H1 (cell line): ENCODE measurements at regions not wholly inside any gene's neighbourhood (a gene's known extent, or its start where the extent isn't known, plus 50 kb on each side); places are given as distances from the start of the nearest gene placed in this dataset.

Source experiments
- CTCF ChIA-PET: fragments of 300-600 bp; sonication (Branson Sonifier 250); formaldehyde crosslinking; loops from one replicate; lab custom pipeline; 2021; ENCODE audit not compliant: partially characterized antibody; lab: Charles Lee
- POLR2A ChIA-PET: fragments of 300-600 bp; sonication (Branson Sonifier 250); formaldehyde crosslinking; loops from one replicate; lab custom pipeline; 2021; ENCODE audit warnings: inconsistent platforms; ENCODE audit not compliant: partially characterized antibody; lab: Charles Lee
- DNase-seq, 2 experiments: peaks; one replicate each; pipeline versions ENCODE4 v3.0.0 to v3.0.0-alpha.2; 2010 to 2022; ENCODE audit warnings: low spot score in 2 of 2, low read depth in 1 of 2, mixed read lengths in 1 of 2
- FAIRE-seq: peaks from 2 replicates; lab custom pipeline; 2011; peaks lifted over from hg19 to GRCh38; lab: Jason Lieb, UNC
- H2AFZ ChIP-seq: 2 replicates; pipeline ENCODE4 v1.8.1; 2012; ENCODE audit warnings: low read length, inconsistent platforms
- H2AK5ac ChIP-seq: 2 replicates; pipeline ENCODE4 v1.6.1; 2013; ENCODE audit warnings: low read depth, low read length
- H2BK120ac ChIP-seq: replicated peaks from 2 replicates; pipeline ENCODE3; 2013; ENCODE audit warnings: low read depth, low read length, inconsistent platforms
- H2BK12ac ChIP-seq: 2 replicates; pipeline ENCODE4 v1.6.1; 2013; ENCODE audit warnings: low read depth, low read length
- H2BK15ac ChIP-seq: 2 replicates; pipeline ENCODE4 v1.6.1; 2013; ENCODE audit warnings: low read length
- H2BK20ac ChIP-seq: 2 replicates; pipeline ENCODE4 v1.6.1; 2013; ENCODE audit warnings: low read length
- H2BK5ac ChIP-seq: 2 replicates; pipeline ENCODE4 v1.6.1; 2013; ENCODE audit warnings: low read depth, low read length
- H3K14ac ChIP-seq: 2 replicates; pipeline ENCODE4 v1.6.1; 2013; ENCODE audit warnings: inconsistent platforms; ENCODE audit not compliant: insufficient read length
- H3K18ac ChIP-seq: 2 replicates; pipeline ENCODE4 v1.6.1; 2013; ENCODE audit warnings: low read length; ENCODE audit errors: extremely low read depth
- H3K23ac ChIP-seq: 2 replicates; pipeline ENCODE4 v1.6.1; 2013; ENCODE audit warnings: inconsistent platforms; ENCODE audit not compliant: insufficient read length
- H3K23me2 ChIP-seq: 2 replicates; pipeline ENCODE4 v1.6.1; 2013; ENCODE audit warnings: low read depth, low read length
- H3K27ac ChIP-seq: 2 replicates; pipeline ENCODE4 v1.6.1; 2011; ENCODE audit warnings: low read depth, low read length, inconsistent platforms
- H3K27me3 ChIP-seq, 4 experiments: replicated peaks in 1 of 4; 1 replicate in 1 of 4; 2 replicates in 3 of 4; pipeline versions ENCODE4 v1.6.1 to v1.8.1; 2011 to 2013; ENCODE audit warnings: low read length in 3 of 4, mild to moderate bottlenecking in 3 of 4, inconsistent platforms in 2 of 4, mixed read lengths in 2 of 4, moderate library complexity in 1 of 4; ENCODE audit not compliant: control insufficient read depth in 3 of 4, insufficient read depth in 3 of 4; ENCODE audit errors: extremely low read depth in 1 of 4
- H3K36me3 ChIP-seq, 4 experiments: 2 replicates each; pipeline versions ENCODE4 v1.6.1 to v1.8.1; 2011 to 2013; ENCODE audit warnings: mild to moderate bottlenecking in 4 of 4, low read length in 3 of 4, moderate library complexity in 2 of 4, control low read depth in 1 of 4, inconsistent platforms in 1 of 4; ENCODE audit not compliant: insufficient read depth in 4 of 4, control insufficient read depth in 2 of 4
- H3K4ac ChIP-seq: replicated peaks from 2 replicates; pipeline ENCODE3; 2013; ENCODE audit warnings: low read length, low read depth, mixed read lengths, inconsistent platforms; ENCODE audit not compliant: insufficient read length
- H3K4me1 ChIP-seq, 4 experiments: replicated peaks in 1 of 4; 1 replicate in 1 of 4; 2 replicates in 3 of 4; pipeline versions ENCODE4 v1.6.1 to v1.8.1; 2011 to 2013; ENCODE audit warnings: low read length in 3 of 4, inconsistent platforms in 2 of 4, mixed read lengths in 1 of 4; ENCODE audit not compliant: insufficient read depth in 4 of 4, control insufficient read depth in 3 of 4
- H3K4me2 ChIP-seq, 2 experiments: 2 replicates each; pipeline versions ENCODE4 v1.6.1 to v1.8.1; 2011 to 2013; ENCODE audit warnings: low read depth in 2 of 2, low read length in 2 of 2, control low read depth in 1 of 2, inconsistent platforms in 1 of 2, mild to moderate bottlenecking in 1 of 2; ENCODE audit not compliant: insufficient read depth in 1 of 2
- H3K4me3 ChIP-seq, 4 experiments: fragments of 200-600, 300-600 bp in 1 of 4; sonication (generic), shearing (Covaris generic), sonication (Bioruptor Twin) in 1 of 4; 2 replicates each; pipeline versions ENCODE4 v1.5.1 to v1.8.1; 2011 to 2016; ENCODE audit warnings: low read length in 4 of 4, low read depth in 3 of 4, control low read depth in 2 of 4, inconsistent platforms in 2 of 4, mild to moderate bottlenecking in 2 of 4, mixed read lengths in 1 of 4, moderate library complexity in 1 of 4; ENCODE audit not compliant: insufficient read depth in 2 of 4; ENCODE audit errors: extremely low read depth in 1 of 4
- H3K56ac ChIP-seq: replicated peaks from 2 replicates; pipeline ENCODE3; 2013; ENCODE audit warnings: low read depth, mild to moderate bottlenecking, mixed read lengths, low read length, inconsistent platforms; ENCODE audit not compliant: insufficient read length
- H3K79me1 ChIP-seq: 2 replicates; pipeline ENCODE4 v1.6.1; 2013; ENCODE audit warnings: low read depth, low read length, control low read depth
- H3K79me2 ChIP-seq, 2 experiments: 2 replicates each; pipeline versions ENCODE4 v1.6.1 to v1.8.1; 2012 to 2013; ENCODE audit warnings: low read length in 2 of 2, mild to moderate bottlenecking in 2 of 2, inconsistent platforms in 1 of 2; ENCODE audit not compliant: insufficient read depth in 2 of 2, control insufficient read depth in 1 of 2
- H3K9ac ChIP-seq, 4 experiments: replicated peaks in 1 of 4; 1 replicate in 1 of 4; 2 replicates in 3 of 4; pipeline versions ENCODE4 v1.6.1 to v1.8.1; 2011 to 2013; ENCODE audit warnings: low read depth in 3 of 4, low read length in 3 of 4, control low read depth in 2 of 4, mild to moderate bottlenecking in 2 of 4, moderate library complexity in 2 of 4, inconsistent platforms in 1 of 4; ENCODE audit errors: extremely low read depth in 1 of 4
- H3K9me3 ChIP-seq, 2 experiments: 2 replicates each; pipeline versions ENCODE4 v1.6.1 to v1.8.1; 2012 to 2013; ENCODE audit warnings: mild to moderate bottlenecking in 2 of 2, moderate library complexity in 2 of 2, control low read depth in 1 of 2, inconsistent platforms in 1 of 2, low read depth in 1 of 2, low read length in 1 of 2, mixed read lengths in 1 of 2; ENCODE audit not compliant: insufficient read depth in 2 of 2
- H4K20me1 ChIP-seq, 2 experiments: replicated peaks in 1 of 2; 2 replicates each; pipeline versions ENCODE3 to v1.8.1; 2011 to 2013; ENCODE audit warnings: inconsistent platforms in 2 of 2, low read length in 2 of 2, mild to moderate bottlenecking in 1 of 2; ENCODE audit not compliant: insufficient read depth in 2 of 2, control insufficient read depth in 1 of 2
- H4K5ac ChIP-seq: 2 replicates; pipeline ENCODE4 v1.6.1; 2013; ENCODE audit warnings: low read length, low read depth, mixed read lengths, inconsistent platforms; ENCODE audit not compliant: insufficient read length
- H4K8ac ChIP-seq: 2 replicates; pipeline ENCODE4 v1.8.0; 2013; ENCODE audit warnings: mild to moderate bottlenecking, moderate library complexity, low read length, inconsistent platforms; ENCODE audit not compliant: insufficient read depth; ENCODE audit errors: extremely low read depth
- H4K91ac ChIP-seq: replicated peaks from 2 replicates; pipeline ENCODE3; 2013; ENCODE audit warnings: low read length, mixed read lengths, inconsistent platforms; ENCODE audit not compliant: insufficient read length
- ASH2L ChIP-seq: fragments of 200-600, 300-600 bp; sonication (generic); IDR thresholded peaks from one replicate; pipeline ENCODE4 v1.7.1; 2017; ENCODE audit warnings: low read length
- BACH1 ChIP-seq: IDR thresholded peaks from 2 replicates; pipeline ENCODE4 v1.6.1; 2012; ENCODE audit warnings: low read length, improper control_type of control experiment
- BRCA1 ChIP-seq: IDR thresholded peaks from 2 replicates; pipeline ENCODE4 v1.6.1; 2012; ENCODE audit warnings: low read depth, low read length, improper control_type of control experiment
- CHD1 ChIP-seq: IDR thresholded peaks from 2 replicates; pipeline ENCODE4 v1.6.1; 2012; ENCODE audit warnings: low read depth, low read length, improper control_type of control experiment
- GABPA ChIP-seq: IDR thresholded peaks from 2 replicates; pipeline ENCODE4 v1.6.1; 2011; ENCODE audit warnings: mild to moderate bottlenecking, low read length, moderate library complexity, borderline replicate concordance; ENCODE audit not compliant: insufficient read depth
- JUN ChIP-seq: IDR thresholded peaks from 2 replicates; pipeline ENCODE4 v1.6.1; 2011; ENCODE audit warnings: low read depth, mild to moderate bottlenecking, improper control_type of control experiment, low read length
- JUND ChIP-seq: IDR thresholded peaks from 2 replicates; pipeline ENCODE4 v1.6.1; 2011; ENCODE audit warnings: mild to moderate bottlenecking, improper control_type of control experiment, low read length
- RNF2 ChIP-seq: fragments of 200-900, 300-1000 bp; sonication (generic); IDR thresholded peaks from 2 replicates; pipeline ENCODE4 v1.7.1; 2016; ENCODE audit warnings: borderline replicate concordance, low read depth, mild to moderate bottlenecking, antibody characterized with exemption, low read length; ENCODE audit not compliant: poor library complexity, severe bottlenecking; ENCODE audit errors: missing control alignments
- SP2 ChIP-seq: IDR thresholded peaks from 2 replicates; pipeline ENCODE4 v1.6.1; 2012; ENCODE audit warnings: mild to moderate bottlenecking, low read length, inconsistent platforms
- TCF12 ChIP-seq: IDR thresholded peaks from 2 replicates; pipeline ENCODE4 v1.6.1; 2011; ENCODE audit warnings: low read depth, mild to moderate bottlenecking, low read length
- USF2 ChIP-seq: IDR thresholded peaks from 2 replicates; pipeline ENCODE4 v1.6.1; 2011; ENCODE audit warnings: low read length, improper control_type of control experiment
- ZNF274 ChIP-seq: IDR thresholded peaks from 2 replicates; pipeline ENCODE4 v1.7.0; 2012; ENCODE audit warnings: low read length, borderline replicate concordance; ENCODE audit errors: extremely low read depth
- WGBS, 2 experiments: shearing (Covaris generic) in 1 of 2; methylation state at CpG; one replicate each; pipeline versions ENCODE4 v1.1.6 to v1.1.7; 2013 to 2015; ENCODE audit warnings: low lambda C conversion rate in 2 of 2, mixed read lengths in 2 of 2, inconsistent platforms in 1 of 2, low coverage in 1 of 2, missing lambda C conversion rate in 1 of 2; ENCODE audit not compliant: insufficient replicate concordance in 2 of 2, insufficient coverage in 1 of 2, insufficient read length in 1 of 2; ENCODE audit errors: extremely low coverage in 1 of 2, missing lambda C conversion rate in 1 of 2; 5-methylcytosine and 5-hydroxymethylcytosine counted together
- TF ChIP-seq, protein P1 (sequence below): IDR thresholded peaks from 2 replicates; pipeline ENCODE4 v1.6.1; 2012; ENCODE audit warnings: low read length, inconsistent platforms

DNA sequence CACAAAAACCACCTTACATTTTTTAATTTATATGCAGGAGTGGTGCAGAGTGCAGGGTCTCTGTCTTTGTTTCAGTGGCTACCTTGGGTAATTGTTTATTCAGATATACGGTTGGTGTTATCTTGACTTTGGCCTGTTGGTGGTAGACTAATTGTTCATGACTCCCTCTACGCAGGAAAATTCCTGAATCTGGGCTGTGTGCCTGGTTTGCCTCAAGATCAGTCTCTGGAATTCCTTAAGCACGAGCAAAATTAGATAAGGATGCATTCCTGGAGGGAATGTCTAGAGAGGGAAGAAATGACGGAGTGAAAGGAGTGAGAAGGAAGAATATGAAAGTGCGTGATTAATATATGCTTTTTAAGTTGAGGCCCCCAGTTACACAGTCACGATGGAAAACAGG lies 576.9 kb upstream of the PCDH10 start:
- 0 out of 2 replicates have a peak overlapping the region, but pooled peaks have one; percentile 46 for H2AFZ ChIP-seq
- no peak overlapping the region for H4K91ac ChIP-seq
- no peaks in the 10 kb centered on the region for H3K79me1 ChIP-seq
- H3K23ac ChIP-seq: no peak overlapping the region
- no peak overlapping the region for H2BK15ac ChIP-seq
- H3K36me3 ChIP-seq: no peaks in the 10 kb centered on the region
- H2BK120ac ChIP-seq: no peak overlapping the region
- H2BK20ac ChIP-seq: no peak overlapping the region
- TF ChIP-seq USF2 (no peak), SP2 (no peak), TCF12 (no peak), GABPA (no peak), RNF2 (no peak), BRCA1 (no peak), CHD1 (no peak), ZNF274 (no peak), ASH2L (no peak), JUN (no peak), BACH1 (no peak), JUND (no peak)
- TF ChIP-seq, protein P1, sequence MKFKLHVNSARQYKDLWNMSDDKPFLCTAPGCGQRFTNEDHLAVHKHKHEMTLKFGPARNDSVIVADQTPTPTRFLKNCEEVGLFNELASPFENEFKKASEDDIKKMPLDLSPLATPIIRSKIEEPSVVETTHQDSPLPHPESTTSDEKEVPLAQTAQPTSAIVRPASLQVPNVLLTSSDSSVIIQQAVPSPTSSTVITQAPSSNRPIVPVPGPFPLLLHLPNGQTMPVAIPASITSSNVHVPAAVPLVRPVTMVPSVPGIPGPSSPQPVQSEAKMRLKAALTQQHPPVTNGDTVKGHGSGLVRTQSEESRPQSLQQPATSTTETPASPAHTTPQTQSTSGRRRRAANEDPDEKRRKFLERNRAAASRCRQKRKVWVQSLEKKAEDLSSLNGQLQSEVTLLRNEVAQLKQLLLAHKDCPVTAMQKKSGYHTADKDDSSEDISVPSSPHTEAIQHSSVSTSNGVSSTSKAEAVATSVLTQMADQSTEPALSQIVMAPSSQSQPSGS: no peak
- no peaks in the 10 kb centered on the region for H3K4me1 ChIP-seq
- H3K9me3 ChIP-seq: no peaks in the 10 kb centered on the region
- H3K9ac ChIP-seq: no peak overlapping the region
- H3K23me2 ChIP-seq: no peaks in the 10 kb centered on the region
- FAIRE-seq (no peak), DNase-seq (no peak)
- H4K8ac ChIP-seq: no peak overlapping the region
- CTCF ChIA-PET: interaction anchor here (2.3 kb wide), 1 partner anchor 14 kb away, joined by 8 read pairs; no protein-coding TSS in a partner anchor
- no peak overlapping the region for H4K5ac ChIP-seq
- H2AK5ac ChIP-seq: no peak overlapping the region
- H3K27ac ChIP-seq: no peak overlapping the region
- no peak overlapping the region for H3K4me2 ChIP-seq
- H3K27me3 ChIP-seq: no peaks in the 10 kb centered on the region
- H2BK5ac ChIP-seq: no peak overlapping the region
- H3K18ac ChIP-seq: no peak overlapping the region
- H3K14ac ChIP-seq: no peak overlapping the region
- POLR2A ChIA-PET: no interaction called here
- no peaks in the 10 kb centered on the region for H3K79me2 ChIP-seq
- H3K4ac ChIP-seq: no peak overlapping the region
- no peak overlapping the region for H2BK12ac ChIP-seq
- no peak overlapping the region for H3K4me3 ChIP-seq
- no peaks in the 10 kb centered on the region for H4K20me1 ChIP-seq
- WGBS, 2 experiments: 73 to 100% methylated on average over 2 to 6 of the region's 6 CpGs
- H3K56ac ChIP-seq: no peak overlapping the region
